ENCODE measurements at regions not wholly inside any gene's neighbourhood (a gene's known extent, or its start where the extent isn't known, plus 50 kb on each side); places are given as distances from the start of the nearest gene placed in this dataset.
"Not testable (repeated sequence)": the region's sequence is repeated elsewhere in the genome, so short reads cannot be mapped to it uniquely, and the experiment has no call there.

DNA sequence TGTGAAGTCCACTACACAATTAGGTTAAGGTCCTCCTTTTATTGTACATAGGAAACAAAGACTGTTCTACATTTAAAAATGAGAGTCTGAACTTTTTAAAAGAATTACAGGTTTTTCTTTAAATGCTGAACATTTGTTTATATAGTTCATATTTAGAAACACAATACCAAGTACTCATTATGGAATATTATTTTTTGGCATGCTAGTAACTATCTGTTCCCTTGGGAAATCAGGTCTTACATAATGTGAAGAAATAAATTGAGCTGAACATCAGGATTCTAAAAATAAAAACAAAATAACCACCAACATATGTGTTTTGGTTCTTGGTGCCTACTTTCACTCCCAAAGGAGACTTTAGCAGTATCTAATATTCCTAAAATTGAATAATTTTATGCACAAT is 230.5 kb upstream of the IZUMO3 start:
- H3K4me3 ChIP-seq (ENCODE audit: low read depth, low read length): no peak overlapping the region
- TF ChIP-seq, protein P1, sequence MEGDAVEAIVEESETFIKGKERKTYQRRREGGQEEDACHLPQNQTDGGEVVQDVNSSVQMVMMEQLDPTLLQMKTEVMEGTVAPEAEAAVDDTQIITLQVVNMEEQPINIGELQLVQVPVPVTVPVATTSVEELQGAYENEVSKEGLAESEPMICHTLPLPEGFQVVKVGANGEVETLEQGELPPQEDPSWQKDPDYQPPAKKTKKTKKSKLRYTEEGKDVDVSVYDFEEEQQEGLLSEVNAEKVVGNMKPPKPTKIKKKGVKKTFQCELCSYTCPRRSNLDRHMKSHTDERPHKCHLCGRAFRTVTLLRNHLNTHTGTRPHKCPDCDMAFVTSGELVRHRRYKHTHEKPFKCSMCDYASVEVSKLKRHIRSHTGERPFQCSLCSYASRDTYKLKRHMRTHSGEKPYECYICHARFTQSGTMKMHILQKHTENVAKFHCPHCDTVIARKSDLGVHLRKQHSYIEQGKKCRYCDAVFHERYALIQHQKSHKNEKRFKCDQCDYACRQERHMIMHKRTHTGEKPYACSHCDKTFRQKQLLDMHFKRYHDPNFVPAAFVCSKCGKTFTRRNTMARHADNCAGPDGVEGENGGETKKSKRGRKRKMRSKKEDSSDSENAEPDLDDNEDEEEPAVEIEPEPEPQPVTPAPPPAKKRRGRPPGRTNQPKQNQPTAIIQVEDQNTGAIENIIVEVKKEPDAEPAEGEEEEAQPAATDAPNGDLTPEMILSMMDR (IDR thresholded peaks at IDR 0.05; ENCODE audit: control insufficient read depth, extremely low read depth, insufficient read depth): no peak
- no peak for DNase-seq (ENCODE audit: low read depth)

- DNase-seq (ENCODE audit: low read depth); H3K4me3 ChIP-seq (ENCODE audit: low read depth, low read length): not testable (repeated sequence)
These were observed 228.5 kb upstream of the IZUMO3 start for GRCh38 chr9:24774199-24774598.

DNA sequence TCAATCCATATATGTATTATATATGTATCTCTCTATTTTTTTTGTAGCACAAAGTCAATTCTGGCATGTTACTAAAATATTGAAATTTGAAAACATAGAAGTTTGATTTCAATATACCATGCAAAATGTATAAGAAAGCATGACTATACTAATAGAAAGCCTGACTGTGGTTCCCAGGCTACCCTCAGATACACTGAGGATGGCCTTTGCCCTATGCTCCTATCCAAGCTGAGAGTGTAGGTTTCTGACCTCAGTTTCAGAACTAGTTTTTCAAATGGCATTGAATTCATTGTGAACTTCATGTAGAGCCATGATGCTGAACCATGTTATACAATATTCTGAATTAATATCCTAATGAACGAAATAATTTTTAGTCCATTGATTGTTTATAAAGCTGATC is 220.4 kb upstream of the IZUMO3 start:
- H3K4me3 ChIP-seq (ENCODE audit: low read depth, low read length): no peak overlapping the region
- DNase-seq (ENCODE audit: low read depth): no peak
- TF ChIP-seq, protein P1 (IDR thresholded peaks at IDR 0.05; ENCODE audit: control insufficient read depth, extremely low read depth, insufficient read depth): no peak

DNA sequence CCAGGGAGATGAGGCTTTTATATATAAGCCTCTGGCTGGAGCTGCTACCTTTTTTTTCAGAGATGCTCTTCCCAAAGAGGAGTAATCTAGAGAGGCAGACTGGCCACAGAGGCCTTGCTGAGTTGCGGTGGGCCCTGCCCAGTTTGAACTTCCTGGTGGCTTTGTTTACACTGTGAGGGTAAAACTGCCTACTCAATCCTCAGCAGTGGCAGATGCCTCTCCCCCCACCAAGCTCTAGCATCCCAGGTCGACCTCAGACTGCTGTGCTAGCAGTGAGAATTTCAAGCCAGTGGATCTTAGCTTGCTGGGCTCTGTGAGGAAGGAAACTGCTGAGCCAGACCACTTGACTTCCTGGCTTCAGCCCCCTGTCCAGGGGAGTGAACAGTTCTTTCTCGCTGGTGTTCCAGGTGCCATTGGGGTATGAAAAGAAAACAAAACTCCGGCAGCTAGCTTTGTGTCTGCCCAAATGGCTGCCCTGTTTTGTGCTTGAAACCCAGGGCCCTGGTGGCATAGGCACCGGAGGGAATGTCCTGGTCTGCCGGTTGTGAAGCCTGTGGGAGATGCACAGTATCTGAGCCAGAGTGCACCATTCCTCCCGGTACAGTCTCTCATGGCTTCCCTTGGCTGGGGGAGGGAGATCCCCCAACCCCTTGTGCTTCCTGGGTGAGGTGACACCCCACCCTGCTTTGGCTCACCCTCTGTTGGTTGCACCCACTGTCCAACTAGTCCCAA is 219.5 kb upstream of the IZUMO3 start:
- DNase-seq (ENCODE audit: low read depth): no peak

DNA sequence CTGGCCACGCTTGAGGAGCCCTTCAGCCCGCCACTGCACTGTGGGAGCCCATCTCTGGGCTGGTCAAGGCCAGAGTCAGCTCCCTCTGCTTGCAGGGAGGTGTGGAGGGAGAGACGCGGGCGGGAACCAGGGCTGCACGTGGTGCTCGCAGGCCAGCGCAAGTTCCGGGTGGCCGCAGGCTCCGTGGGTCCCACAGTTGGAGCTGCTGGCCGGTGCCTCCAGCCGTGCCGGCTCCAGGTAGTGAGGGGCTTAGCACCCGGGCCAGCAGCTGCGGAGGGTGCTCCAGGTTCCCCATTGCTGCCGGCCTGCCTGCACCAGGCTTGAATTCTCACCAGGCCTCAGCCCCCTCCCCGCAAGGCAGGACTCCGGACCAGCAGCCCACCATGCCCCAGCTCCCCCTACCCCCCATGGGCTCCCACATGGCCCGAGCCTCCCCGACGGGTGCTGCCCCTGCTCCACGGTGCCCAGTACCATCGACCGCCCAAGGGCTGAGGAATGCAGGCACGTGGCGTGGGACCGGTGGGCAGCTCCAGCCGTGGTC is 192.8 kb upstream of the IZUMO3 start:
- no peak for DNase-seq (ENCODE audit: low read depth)
- H3K4me3 ChIP-seq (ENCODE audit: low read depth, low read length): no peak overlapping the region
- TF ChIP-seq, protein P1 (IDR thresholded peaks at IDR 0.05; ENCODE audit: control insufficient read depth, extremely low read depth, insufficient read depth): no peak

More for the DNA sequence above, 219.5 kb upstream of the IZUMO3 start:
- H3K4me3 ChIP-seq (ENCODE audit: low read depth, low read length): no peak overlapping the region
- TF ChIP-seq, protein P1 (IDR thresholded peaks at IDR 0.05; ENCODE audit: control insufficient read depth, extremely low read depth, insufficient read depth): no peak

DNA sequence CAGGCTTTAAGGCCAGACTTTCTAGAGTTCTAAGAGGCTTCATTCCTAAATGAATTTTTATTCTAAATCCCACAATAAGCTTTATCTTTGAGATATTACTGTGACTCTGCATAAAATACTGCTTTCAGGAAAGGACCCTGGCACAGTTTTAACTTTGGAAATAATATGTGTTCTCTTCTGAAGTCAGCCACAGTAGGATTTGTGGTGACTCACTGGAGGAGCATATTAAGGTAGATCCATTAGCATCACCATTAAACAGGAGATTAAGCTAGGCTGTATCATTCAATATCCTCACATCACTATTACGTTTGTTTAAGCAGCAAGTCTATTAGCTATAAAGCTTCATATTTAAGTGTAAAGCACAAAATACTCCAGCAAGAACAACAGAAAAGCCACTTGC is 186.1 kb upstream of the IZUMO3 start:
- DNase-seq (ENCODE audit: low read depth): no peak
- H3K4me3 ChIP-seq (ENCODE audit: low read depth, low read length): no peak overlapping the region
- TF ChIP-seq, protein P1 (IDR thresholded peaks at IDR 0.05; ENCODE audit: control insufficient read depth, extremely low read depth, insufficient read depth): no peak

DNA sequence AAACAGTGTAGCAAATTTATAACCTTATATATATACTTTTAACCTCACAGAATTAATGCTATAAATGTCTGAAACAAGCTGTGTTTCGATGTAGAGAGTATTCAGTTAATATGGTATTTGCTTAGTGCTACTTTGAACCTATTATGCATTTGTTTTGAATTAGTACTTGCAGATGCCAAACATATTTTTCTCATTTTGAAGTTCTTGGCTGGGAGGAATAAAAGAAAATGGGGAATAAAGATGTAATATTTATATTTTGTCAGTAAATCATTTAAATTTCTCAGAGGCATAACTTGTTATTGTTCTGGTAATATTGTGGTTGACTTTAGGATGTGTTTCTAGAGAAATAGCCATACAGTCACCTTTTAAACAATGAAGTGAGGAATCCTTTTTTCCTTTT is 175.9 kb upstream of the IZUMO3 start:
- no peak overlapping the region for H3K4me3 ChIP-seq (ENCODE audit: low read depth, low read length)

More for the DNA sequence above, 175.9 kb upstream of the IZUMO3 start:
- no peak for DNase-seq (ENCODE audit: low read depth)
- TF ChIP-seq, protein P1 (IDR thresholded peaks at IDR 0.05; ENCODE audit: control insufficient read depth, extremely low read depth, insufficient read depth): no peak

All from LNCaP clone FGC (cell line).